Endothelial cell of umbilical vein (primary cell): ENCODE measurements at regions not wholly inside any gene's neighbourhood (a gene's known extent, or its start where the extent isn't known, plus 50 kb on each side); places are given as distances from the start of the nearest gene placed in this dataset.

Experiments
- BruUV-seq: library from RNA; stranded (reverse); fragments of 400-500 nt; replicated peaks from 2 replicates; lab custom pipeline; 2021; lab: Mats Ljungman, UMichigan
- CTCF ChIA-PET: fragments of 300-600, 350-600 bp; sonication (Branson Sonifier 250); formaldehyde crosslinking; loops from one replicate; lab custom pipeline; 2021; ENCODE audit warnings: antibody characterized with exemption, inconsistent platforms; lab: Charles Lee
- POLR2A ChIA-PET: fragments of 300-600, 350-600 bp; sonication (Branson Sonifier 250); formaldehyde crosslinking; loops from one replicate; lab custom pipeline; 2021; ENCODE audit warnings: antibody characterized with exemption, inconsistent platforms; lab: Charles Lee
- DNase-seq: peaks from one replicate; pipeline ENCODE4 v3.0.0-alpha.2; 2011; ENCODE audit warnings: low read depth, low spot score
- FAIRE-seq: peaks from 2 replicates; lab custom pipeline; 2011; peaks lifted over from hg19 to GRCh38; lab: Jason Lieb, UNC
- H2AFZ ChIP-seq: 2 replicates; pipeline ENCODE4 v1.6.0; 2012; ENCODE audit warnings: low read depth, low read length, control low read depth, inconsistent platforms
- H3K27ac ChIP-seq: 2 replicates; pipeline ENCODE4 v1.5.1; 2011; ENCODE audit warnings: low read depth, mild to moderate bottlenecking, control low read depth, low read length, moderate library complexity; ENCODE audit not compliant: insufficient read depth
- H3K27me3 ChIP-seq, 2 experiments: 2 replicates each; pipeline versions ENCODE4 v1.6.0 to v1.6.1; 2011; ENCODE audit warnings: low read length in 2 of 2, mixed read lengths in 1 of 2; ENCODE audit not compliant: control insufficient read depth in 2 of 2, insufficient read depth in 2 of 2
- H3K36me3 ChIP-seq, 2 experiments: 2 replicates in 1 of 2; 3 replicates in 1 of 2; pipeline ENCODE4 v1.5.1; 2011; ENCODE audit warnings: low read length in 2 of 2, mild to moderate bottlenecking in 1 of 2, moderate library complexity in 1 of 2; ENCODE audit not compliant: control insufficient read depth in 2 of 2, insufficient read depth in 2 of 2; ENCODE audit errors: extremely low read depth in 1 of 2
- H3K4me1 ChIP-seq: 3 replicates; pipeline ENCODE4 v1.5.1; 2011; ENCODE audit warnings: mild to moderate bottlenecking, low read length; ENCODE audit not compliant: control insufficient read depth, insufficient read depth; ENCODE audit errors: extremely low read depth
- H3K4me2 ChIP-seq: 2 replicates; pipeline ENCODE4 v1.6.1; 2011; ENCODE audit warnings: low read length, control low read depth, mixed read lengths; ENCODE audit not compliant: insufficient read depth
- H3K4me3 ChIP-seq, 3 experiments: fragments of 200-600 bp in 1 of 3; sonication (generic), shearing (Covaris generic) in 1 of 3; replicated peaks in 1 of 3; 2 replicates each; pipeline ENCODE4 v1.5.1; 2011 to 2016; ENCODE audit warnings: control low read depth in 3 of 3, low read length in 3 of 3, mild to moderate bottlenecking in 2 of 3, inconsistent platforms in 1 of 3, low read depth in 1 of 3, moderate library complexity in 1 of 3; ENCODE audit not compliant: insufficient read depth in 1 of 3
- H3K79me2 ChIP-seq: 2 replicates; pipeline ENCODE4 v1.6.0; 2012; ENCODE audit warnings: low read length, inconsistent platforms; ENCODE audit not compliant: control insufficient read depth, insufficient read depth
- H3K9ac ChIP-seq: replicated peaks from 2 replicates; pipeline ENCODE3; 2011; ENCODE audit warnings: low read length, control low read depth; ENCODE audit not compliant: insufficient read depth; ENCODE audit errors: extremely low read depth
- H3K9me1 ChIP-seq: replicated peaks from 3 replicates; pipeline ENCODE4 v1.6.0; 2011; ENCODE audit warnings: mild to moderate bottlenecking, low read length; ENCODE audit not compliant: control insufficient read depth, insufficient read depth; ENCODE audit errors: extremely low read depth
- H3K9me3 ChIP-seq: replicated peaks from 2 replicates; pipeline ENCODE4 v1.5.1; 2012; ENCODE audit warnings: low read length, inconsistent platforms; ENCODE audit not compliant: control insufficient read depth, insufficient read depth
- H4K20me1 ChIP-seq: replicated peaks from 2 replicates; pipeline ENCODE3; 2011; ENCODE audit warnings: mild to moderate bottlenecking, low read length; ENCODE audit not compliant: control insufficient read depth, insufficient read depth; ENCODE audit errors: extremely low read depth
- CTCF ChIP-seq, 2 donors: IDR thresholded peaks; 1 replicate in 1 of 2; 2 replicates in 1 of 2; pipeline ENCODE4 v1.5.1; 2011; ENCODE audit warnings: low read length in 2 of 2, mild to moderate bottlenecking in 2 of 2, moderate library complexity in 2 of 2, control low read depth in 1 of 2, inconsistent platforms in 1 of 2, low read depth in 1 of 2; ENCODE audit not compliant: insufficient read depth in 1 of 2; ENCODE audit errors: extremely low read depth in 1 of 2
- EZH2 ChIP-seq: IDR thresholded peaks from 2 replicates; pipeline ENCODE4 v1.6.1; 2012; ENCODE audit warnings: borderline replicate concordance, low read depth, mild to moderate bottlenecking, moderate library complexity, low read length, inconsistent platforms; ENCODE audit not compliant: severe bottlenecking
- FOS ChIP-seq: IDR thresholded peaks from 2 replicates; pipeline ENCODE4 v1.6.1; 2011; ENCODE audit warnings: mild to moderate bottlenecking, low read length, moderate library complexity, borderline replicate concordance; ENCODE audit not compliant: insufficient read depth
- GATA2 ChIP-seq: IDR thresholded peaks from 2 replicates; pipeline ENCODE4 v1.7.0; 2011; ENCODE audit warnings: low read depth, mild to moderate bottlenecking, moderate library complexity, mixed read lengths, low read length; ENCODE audit not compliant: insufficient read length, insufficient read depth
- JUN ChIP-seq: IDR thresholded peaks from 2 replicates; pipeline ENCODE4 v1.6.1; 2011; ENCODE audit warnings: borderline replicate concordance, low read depth; ENCODE audit not compliant: insufficient read length, insufficient read depth
- MAX ChIP-seq: IDR thresholded peaks from 2 replicates; pipeline ENCODE4 v1.6.1; 2011; ENCODE audit not compliant: insufficient read depth, insufficient read length
- MYC ChIP-seq: IDR thresholded peaks from one replicate; pipeline ENCODE4 v1.6.1; 2011; ENCODE audit warnings: mild to moderate bottlenecking, low read depth, low read length
- POLR2A ChIP-seq: IDR thresholded peaks from 2 replicates; pipeline ENCODE4 v1.6.1; 2012; ENCODE audit warnings: low read depth, mild to moderate bottlenecking, control low read depth, low read length
- POLR2AphosphoS5 ChIP-seq: IDR thresholded peaks from 2 replicates; pipeline ENCODE4 v1.6.1; 2012; ENCODE audit warnings: low read depth, mild to moderate bottlenecking, control low read depth, low read length, moderate library complexity; ENCODE audit not compliant: insufficient read depth
- dilution Hi-C: fragments of 300-500 bp; cut with MboI; formaldehyde crosslinking; loops from one replicate; pipeline ENCODE4 v1.15.0; 2019; ENCODE audit warnings: low sequenced_read_pairs; ENCODE audit not compliant: extremely low pct_ligation_motif_present
- intact Hi-C: fragments of 100-400 bp; cut with micrococcal nuclease; formaldehyde crosslinking; loops from one replicate; pipeline ENCODE4 v1.10.0; 2022

- no peaks in the 10 kb centered on the region for H3K36me3 ChIP-seq
- H3K9me3 ChIP-seq: no peaks in the 10 kb centered on the region
- POLR2A ChIA-PET: no interaction called here
- BruUV-seq: no TSS peak
- FAIRE-seq: no peak
- no peaks in the 10 kb centered on the region for H3K79me2 ChIP-seq
- CTCF ChIA-PET: no interaction called here
- H3K4me2 ChIP-seq: no peak overlapping the region
- no peaks in the 10 kb centered on the region for H3K9me1 ChIP-seq
- H3K27me3 ChIP-seq: no peaks in the 10 kb centered on the region
- no peak overlapping the region for H3K4me3 ChIP-seq
- TF ChIP-seq POLR2A (no peak), GATA2 (no peak), JUN (no peak), MAX (no peak), MYC (no peak), POLR2AphosphoS5 (no peak), EZH2 (no peak), FOS (no peak), CTCF (IDR thresholded peaks at IDR 0.05; ENCODE audit: extremely low read depth in 1 of 2, insufficient read depth in 1 of 2, low read depth in 1 of 2, low read length in 2 of 2) (no peak)
- H3K4me1 ChIP-seq: no peaks in the 10 kb centered on the region
- intact Hi-C loops (no loop called here), dilution Hi-C loops (no loop called here)
- no peak overlapping the region for H3K9ac ChIP-seq
- no peaks in the 10 kb centered on the region for H4K20me1 ChIP-seq
- H2AFZ ChIP-seq: no peak overlapping the region
- H3K27ac ChIP-seq: no peak overlapping the region
- no peak for DNase-seq
Observed at GRCh38 chr1:29962831-29963247, 726.5 kb downstream of the PTPRU start.
